OCI-M2 (cell line): ENCODE measurements at regions not wholly inside any gene's neighbourhood (a gene's known extent, or its start where the extent isn't known, plus 50 kb on each side); places are given as distances from the start of the nearest gene placed in this dataset.
"Not testable (repeated sequence)": the region's sequence is repeated elsewhere in the genome, so short reads cannot be mapped to it uniquely, and the experiment has no call there.

Source experiments
- DNase-seq: peaks from one replicate; lab custom pipeline; 2025; ENCODE audit not compliant: unreplicated experiment; lab: John Stamatoyannopoulos, UW

- no peak for DNase-seq
Observed at GRCh38 chr12:92404259-92404894, 258.7 kb upstream of the BTG1 start.

- no peak for DNase-seq
Observed at GRCh38 chr12:92403210-92404175, 257.8 kb upstream of the BTG1 start.

- DNase-seq = no peak
Observed at GRCh38 chr12:92402415-92402814, 256.8 kb upstream of the BTG1 start.

GRCh38 chr12:92400006-92400405, 254.4 kb upstream of the BTG1 start:
- DNase-seq = no peak

GRCh38 chr12:92398565-92399309, 253.1 kb upstream of the BTG1 start:
- no peak for DNase-seq

- no peak for DNase-seq
Observed at GRCh38 chr12:92396647-92397252, 251.1 kb upstream of the BTG1 start.

- no peak for DNase-seq
Observed at GRCh38 chr12:92395322-92395721, 249.7 kb upstream of the BTG1 start.

- no peak for DNase-seq
Observed at GRCh38 chr12:92394895-92395294, 249.2 kb upstream of the BTG1 start.

- no peak for DNase-seq
Observed at GRCh38 chr12:92393504-92393903, 247.9 kb upstream of the BTG1 start.

- DNase-seq = not testable (repeated sequence)
Observed at GRCh38 chr12:92391726-92392125, 246.1 kb upstream of the BTG1 start.

- no peak for DNase-seq
Observed at GRCh38 chr12:92389466-92389865, 243.8 kb upstream of the BTG1 start.

GRCh38 chr12:92385296-92385695, 239.7 kb upstream of the BTG1 start:
- DNase-seq = no peak

- no peak for DNase-seq
Observed at GRCh38 chr12:92384571-92384970, 238.9 kb upstream of the BTG1 start.

- no peak for DNase-seq
Observed at GRCh38 chr12:92382383-92382878, 236.8 kb upstream of the BTG1 start.

GRCh38 chr12:92381856-92382255, 236.2 kb upstream of the BTG1 start:
- DNase-seq = no peak

GRCh38 chr12:92378682-92379479, 233.2 kb upstream of the BTG1 start:
- no peak for DNase-seq

- not testable (repeated sequence) for DNase-seq
Observed at GRCh38 chr12:92375504-92375903, 229.9 kb upstream of the BTG1 start.

- no peak for DNase-seq
Observed at GRCh38 chr12:92370828-92371227, 225.2 kb upstream of the BTG1 start.

GRCh38 chr12:92369636-92370035, 224.0 kb upstream of the BTG1 start:
- DNase-seq = no peak

GRCh38 chr12:92369056-92369455, 223.4 kb upstream of the BTG1 start:
- DNase-seq = no peak
